Stimulated activated CD4-positive, alpha-beta T cell treated with anti-CD3 and anti-CD28 coated beads, Interleukin-4, amount 100 ng/mL, for 24 hours (primary cell): ENCODE measurements at regions not wholly inside any gene's neighbourhood (a gene's known extent, or its start where the extent isn't known, plus 50 kb on each side); places are given as distances from the start of the nearest gene placed in this dataset.

Experiments used
- DNase-seq: peaks from one replicate; pipeline ENCODE4 v3.0.0-alpha.2; 2020

DNA sequence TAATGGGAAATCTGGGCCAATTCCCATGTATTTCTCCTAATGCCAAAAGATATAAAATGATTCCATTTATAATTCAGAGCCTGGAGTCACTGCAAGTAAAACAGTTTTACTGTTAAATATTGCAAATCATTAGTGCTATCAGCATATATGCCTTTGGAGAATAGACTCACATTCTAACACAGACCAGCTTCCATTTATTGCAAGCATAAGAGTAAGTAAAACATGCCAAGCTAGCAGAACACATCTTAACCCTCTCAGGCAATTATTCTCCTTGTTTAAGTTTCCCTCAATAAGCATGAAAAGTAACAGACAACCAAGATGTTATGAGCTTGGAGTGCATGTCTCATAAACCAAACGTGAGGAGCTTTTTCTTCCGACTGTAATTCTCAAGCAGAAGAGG is 173.9 kb upstream of the GRIP1 start:
- DNase-seq = no peak

DNA sequence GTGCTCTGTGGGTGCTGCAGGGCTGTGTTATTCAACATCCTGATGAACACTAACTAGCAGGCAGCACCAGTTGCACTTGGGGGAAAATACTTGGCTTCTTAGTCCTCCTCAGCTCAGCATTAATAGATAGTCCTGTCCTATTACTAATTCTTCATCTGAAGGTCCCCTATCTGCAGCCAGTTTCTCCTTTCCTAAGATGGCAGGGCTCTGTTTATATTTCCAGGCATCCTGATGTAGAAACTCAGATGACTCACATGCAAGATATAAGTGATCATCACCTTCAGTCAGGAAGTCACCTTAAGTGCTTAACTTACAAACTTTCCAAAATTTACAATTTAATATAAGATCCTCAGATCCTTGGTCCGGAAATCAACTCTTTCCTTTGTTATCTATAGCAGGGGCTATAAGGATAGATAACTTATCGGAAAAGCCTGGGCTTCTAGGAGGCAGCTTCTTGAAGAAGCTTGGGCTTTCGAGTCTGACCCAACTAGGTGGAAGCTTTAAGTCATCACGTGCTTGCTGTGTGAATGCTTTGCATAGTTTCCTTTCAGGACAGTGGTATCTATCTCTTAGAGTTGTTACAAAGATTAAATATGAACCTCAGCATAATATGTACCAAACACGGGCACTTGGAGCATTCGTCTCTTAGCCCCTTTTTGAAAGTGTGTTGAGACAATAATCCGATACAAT is 181.0 kb upstream of the GRIP1 start:
- DNase-seq = no peak

DNA sequence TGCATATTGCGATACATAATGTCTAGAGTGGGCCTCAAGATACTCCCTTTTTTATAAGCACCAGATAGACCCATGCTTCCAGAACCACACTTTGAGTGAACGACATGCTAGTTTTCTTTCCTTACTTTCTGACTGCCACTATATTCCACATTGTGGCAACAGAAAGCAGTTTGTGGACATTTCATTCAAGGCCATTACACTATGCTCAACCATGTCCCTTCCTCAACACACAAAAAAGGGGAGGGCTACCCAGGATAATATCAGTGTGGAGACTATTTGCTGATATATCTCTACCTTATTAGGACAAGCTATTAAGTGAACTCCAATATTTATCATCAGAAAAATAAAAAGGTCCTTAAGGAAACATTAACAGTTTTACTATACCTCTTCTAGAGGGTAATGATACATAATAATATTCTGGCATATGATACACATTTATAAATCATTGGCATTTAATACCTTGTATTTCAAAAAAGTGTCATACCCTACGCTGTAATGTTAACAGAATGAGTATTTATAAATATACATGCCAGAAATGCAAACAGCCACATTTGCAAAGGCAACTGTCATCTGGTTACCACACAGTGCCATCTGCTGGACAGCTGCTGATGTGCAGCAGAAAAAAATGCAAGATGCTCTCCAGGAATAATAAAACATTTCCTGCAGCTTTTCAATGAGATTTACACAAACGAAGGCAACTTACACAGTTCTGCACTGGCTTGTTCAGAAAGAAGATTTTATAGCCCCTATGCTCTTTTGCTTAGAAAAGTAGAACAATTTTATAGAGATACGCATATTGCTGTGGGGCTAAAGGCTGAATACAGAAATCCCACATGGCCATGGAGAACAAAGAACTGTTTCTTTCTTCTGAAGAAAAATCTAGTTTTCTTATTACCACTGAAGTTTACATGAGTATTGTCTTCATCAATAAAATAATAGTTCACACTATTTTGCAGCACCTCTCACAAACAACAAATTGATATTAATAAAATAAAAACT is 182.2 kb upstream of the GRIP1 start:
- DNase-seq = peak; percentile 69

DNA sequence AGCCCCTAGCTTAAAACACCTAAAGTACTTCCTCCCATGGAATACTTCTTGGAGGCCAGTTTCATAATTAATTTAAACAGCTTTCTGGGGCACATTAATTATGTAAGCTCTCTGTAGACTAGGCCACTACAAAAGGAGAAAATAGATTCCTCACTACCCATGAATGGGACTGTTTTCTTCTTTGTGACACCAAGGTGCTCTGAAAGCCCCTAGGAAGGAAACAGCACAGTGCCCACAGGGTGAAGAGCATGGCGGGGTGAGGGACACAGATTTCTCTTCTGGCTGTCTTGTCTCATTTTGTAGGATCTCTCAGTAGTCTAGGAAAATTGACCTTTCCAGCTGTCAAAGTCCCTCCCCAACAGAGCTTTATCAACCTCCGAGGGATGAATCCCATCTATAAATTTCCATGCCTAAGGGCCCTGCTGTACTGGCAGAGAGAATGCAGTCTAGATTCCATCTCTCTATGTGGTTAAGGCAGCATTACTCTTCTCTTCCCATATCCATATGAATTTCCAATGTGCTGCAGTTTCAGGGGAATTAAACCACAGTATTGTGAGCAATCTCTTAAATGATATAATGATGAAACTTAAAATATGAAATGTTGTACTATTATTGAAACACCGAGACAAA is 183.6 kb upstream of the GRIP1 start:
- DNase-seq = no peak

DNA sequence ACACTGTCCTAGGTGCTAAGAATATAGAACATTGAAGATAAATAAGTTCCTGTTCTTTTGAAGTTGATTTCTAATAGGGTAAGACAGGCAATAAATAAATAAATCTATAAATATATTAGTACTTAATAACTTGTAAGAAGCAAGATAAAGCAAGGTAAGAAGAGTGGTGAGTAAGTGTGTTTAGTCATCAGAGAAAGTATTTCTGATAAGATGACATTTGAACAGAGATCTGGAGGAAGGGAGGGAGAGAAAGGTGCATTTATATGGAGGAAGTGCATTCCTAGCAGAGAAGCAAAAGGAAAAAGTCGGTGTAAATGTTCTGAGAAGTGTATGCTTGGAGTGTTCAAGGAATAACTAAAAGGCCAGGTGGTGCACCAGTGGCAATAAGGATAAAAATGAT is 184.4 kb upstream of the GRIP1 start:
- DNase-seq = no peak

DNA sequence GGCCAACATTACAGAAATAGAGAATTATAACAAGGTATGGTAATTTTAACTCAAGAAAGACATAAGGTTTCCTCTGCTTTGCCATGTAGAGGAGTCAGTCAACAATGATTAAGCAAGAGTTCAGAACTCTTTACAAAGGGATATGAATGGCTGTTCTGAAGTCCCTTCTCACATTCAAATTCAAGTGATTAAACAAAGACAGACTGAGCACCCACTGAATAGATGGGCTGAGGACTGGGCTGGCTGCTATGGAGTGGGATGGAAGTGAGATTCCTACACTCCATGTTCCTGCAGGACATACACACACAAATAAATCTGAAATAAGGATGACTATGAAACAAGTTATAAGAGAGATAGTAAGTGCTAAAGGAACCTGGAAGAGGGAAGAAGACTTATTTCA is 199.0 kb upstream of the GRIP1 start:
- DNase-seq = no peak

DNA sequence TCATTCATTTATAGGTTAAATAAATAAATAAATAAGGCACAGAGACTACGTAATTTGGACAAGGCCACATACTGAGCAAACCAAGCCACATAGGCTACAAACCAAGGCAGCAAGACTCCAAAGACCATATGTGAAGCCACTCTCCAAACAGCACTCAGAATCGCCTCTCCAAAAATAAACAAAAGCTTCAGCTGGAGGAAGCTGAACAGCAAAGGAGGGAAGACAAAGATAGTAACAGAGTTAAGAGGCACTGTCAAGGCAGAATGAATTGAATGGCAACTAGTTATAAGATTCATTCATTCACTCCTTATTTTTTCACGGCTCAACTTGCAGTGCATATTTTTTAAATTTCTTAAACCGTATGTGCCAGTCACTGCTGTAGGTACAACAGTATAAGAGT is 200.5 kb upstream of the GRIP1 start:
- DNase-seq = no peak

DNA sequence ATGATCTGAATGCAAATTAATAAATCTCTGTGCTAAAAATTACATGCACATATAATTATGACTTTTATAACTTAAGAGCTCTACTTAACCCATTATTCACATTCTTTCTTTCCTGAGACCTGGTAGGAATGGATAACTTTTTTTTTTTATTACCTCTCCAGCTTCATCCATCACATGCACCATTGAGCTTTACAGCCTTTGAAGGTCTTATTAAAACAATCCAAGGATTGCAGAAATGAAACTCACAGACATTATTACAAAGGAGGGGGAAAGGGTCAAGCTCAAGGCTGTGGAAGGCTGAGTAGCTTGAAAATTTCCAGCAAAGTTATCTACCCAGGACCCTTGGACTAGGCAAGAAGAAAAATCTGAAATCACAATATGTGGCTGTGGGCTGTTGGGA is 202.5 kb upstream of the GRIP1 start:
- DNase-seq = no peak

DNA sequence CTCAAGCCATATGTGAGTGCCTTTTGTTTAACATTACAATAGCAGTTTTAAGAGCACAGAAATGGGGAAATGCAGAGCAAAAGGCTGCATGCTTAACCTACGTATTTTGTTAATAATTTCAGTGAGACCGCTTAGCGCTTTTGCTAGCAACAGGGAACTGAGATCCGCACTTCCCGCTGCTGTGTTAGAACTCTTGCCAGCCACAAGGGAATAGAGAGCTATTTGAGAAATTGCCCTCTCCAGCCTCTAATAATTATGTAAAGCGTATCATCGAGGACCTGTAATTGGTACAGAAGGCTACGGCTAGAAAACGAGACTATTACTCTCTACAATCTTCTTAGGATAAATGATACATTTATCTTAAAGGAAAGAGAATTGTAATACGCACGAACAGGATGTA is 205.2 kb upstream of the GRIP1 start:
- no peak for DNase-seq

DNA sequence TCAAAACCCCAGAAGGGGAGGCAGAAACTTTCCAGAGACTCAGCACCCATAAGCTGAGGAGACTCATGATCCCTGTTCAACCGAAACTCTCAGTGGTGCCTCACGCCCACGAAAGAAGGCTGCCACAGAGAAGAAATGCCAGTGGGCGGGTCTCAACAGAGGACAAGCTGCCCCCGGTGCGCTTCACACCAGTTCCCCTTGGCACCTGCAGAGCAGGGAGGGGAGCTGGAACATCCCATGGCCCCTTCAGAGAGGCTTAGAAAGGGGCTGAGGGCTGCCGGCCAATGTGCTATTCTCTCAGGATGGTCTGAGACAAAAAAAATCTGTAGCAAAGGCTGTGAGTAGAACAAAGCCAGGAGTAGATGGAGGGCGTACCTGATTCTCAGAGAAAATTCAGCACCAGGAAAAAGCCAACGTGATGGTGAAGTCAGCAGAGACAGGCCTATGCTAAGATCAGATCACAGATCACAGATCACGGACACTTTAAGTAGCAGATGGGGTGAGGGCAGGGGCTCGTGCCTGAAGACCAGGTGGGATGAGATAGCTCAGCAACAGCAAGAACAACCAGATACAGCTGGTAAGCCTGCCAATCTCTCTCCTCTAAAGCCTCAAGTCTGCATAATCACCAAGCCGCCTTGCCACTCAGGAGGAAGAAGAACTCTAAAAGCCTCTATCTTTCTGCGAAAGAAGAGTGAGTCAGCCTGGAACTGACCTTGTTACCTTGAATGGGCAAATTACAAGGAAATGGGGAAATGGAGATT is 206.4 kb upstream of the GRIP1 start:
- DNase-seq = no peak

DNA sequence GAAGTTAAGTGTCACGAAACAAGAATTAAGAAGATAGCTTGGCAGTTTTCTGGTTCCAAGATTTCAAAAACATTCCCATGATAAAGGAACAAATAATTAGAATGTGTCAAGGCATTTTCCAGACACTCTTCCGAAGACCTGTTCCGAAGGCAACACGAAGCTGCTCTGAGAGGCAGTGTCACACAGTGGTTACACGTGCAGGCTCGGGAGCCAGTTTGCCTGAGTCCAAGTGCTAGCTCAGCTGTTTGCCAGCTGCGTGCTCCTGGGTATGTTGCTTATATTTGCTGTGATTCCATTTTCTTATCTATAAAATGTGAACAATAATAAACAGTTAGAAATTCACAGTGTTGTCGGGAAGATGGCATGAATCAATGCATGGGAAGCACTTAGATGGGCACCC is 217.9 kb upstream of the GRIP1 start:
- DNase-seq = no peak

DNA sequence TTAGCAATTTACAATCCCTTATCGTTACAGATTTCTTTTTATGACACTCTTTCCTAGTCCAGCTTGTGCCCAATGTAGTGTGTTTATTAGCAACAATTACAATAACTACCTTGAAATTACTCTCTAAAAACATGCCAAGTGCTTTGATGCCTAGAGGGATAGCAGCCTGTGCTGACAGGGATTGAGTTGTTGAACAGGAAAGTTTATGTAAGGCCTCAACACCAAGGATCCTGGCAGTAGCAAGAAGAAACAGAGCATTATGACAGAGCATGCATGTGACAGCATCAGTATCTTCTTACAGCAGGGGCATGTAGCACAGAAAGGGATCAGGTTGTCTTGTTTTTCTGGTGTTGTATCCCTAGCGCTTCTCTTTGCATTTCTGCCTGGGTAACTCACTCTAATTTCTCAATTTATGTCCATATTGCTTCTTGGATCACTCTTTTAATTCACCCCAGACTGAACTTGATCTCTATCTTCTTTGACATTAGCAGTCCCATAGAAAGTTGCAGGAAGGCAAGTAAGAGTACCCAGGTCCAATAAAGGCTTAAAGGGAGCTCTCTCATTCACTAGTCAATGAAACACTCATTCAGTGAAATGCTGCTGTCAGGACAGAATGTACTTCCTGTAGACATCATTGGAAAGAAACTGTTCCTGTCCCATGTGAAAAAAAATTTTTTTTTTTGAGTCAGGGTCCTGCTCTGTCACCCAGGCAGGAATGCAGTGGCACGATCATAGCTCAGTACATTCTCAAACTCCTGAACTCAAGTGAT is 220.0 kb upstream of the GRIP1 start:
- no peak for DNase-seq

DNA sequence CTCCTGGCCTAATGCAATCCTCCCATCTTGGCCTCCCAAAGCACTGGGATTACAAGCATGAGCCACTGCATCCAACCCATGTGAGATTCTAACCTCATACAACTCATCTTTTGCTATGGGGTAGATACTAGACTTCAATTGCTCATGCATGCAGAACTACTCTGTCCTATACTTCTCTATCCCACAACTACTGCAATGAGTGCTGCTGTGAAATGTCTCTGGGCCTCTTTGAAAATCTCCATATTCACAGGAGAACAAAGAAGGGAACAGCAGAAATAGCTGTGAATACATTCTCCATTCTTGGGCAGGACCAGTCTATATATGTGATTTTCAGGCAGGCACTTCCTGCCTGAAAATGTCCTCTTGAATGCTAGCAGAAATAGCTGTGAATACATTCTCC is 220.7 kb upstream of the GRIP1 start:
- DNase-seq = no peak

DNA sequence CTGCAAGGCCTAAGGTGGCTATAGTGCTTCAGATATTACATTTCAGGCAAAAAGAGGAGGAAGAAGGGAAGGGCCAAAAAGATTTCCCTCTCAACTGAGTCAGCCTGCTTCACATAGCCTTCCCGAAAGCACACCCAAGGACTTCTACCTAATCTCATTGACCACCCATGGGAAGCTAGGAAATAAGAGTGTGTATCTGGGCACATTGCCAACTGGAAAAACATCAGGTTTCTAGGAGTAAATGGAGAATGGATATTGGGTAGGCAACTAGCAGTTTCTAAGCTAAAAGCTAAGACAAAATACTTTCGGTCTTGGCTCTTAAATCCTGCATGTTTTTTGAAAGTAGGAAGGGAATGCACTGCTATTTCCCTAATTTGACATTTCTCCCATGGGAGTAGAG is 221.7 kb upstream of the GRIP1 start:
- no peak for DNase-seq

DNA sequence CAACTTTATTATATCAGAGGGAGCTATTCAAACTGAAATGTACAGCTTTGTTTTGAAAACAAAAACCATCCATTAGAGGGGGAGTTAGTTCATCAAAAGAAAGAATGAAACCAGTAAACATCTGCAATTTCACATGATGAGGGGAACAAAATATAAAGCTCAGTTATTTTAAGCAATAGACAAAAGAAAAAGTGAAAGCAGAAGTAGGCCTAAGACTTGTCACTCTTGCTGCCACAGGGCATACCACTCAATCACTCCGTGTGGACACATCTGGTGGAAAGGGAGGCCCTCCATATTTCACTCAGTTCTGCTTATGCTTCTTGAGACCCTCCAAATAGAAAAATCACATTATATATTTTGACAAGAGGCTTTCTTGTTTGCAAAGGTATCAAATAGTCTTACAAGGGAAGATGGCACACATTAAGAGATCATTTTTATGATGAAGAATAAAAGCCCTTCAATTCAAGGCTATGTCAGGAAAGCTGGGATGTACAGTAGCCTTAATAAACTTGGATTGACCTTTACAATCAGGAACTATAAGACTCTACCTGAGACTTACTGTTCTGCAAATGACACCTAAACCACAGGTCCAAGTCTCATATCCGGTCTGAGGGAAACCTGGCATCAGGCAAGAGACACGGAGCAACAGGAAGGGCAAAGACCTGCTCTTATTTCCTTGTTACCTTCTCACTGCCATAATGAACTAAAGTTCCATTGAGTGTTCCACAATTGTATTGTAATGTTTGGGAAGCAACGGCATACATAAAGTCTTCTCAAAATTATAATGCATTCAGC is 222.5 kb upstream of the GRIP1 start:
- no peak for DNase-seq

DNA sequence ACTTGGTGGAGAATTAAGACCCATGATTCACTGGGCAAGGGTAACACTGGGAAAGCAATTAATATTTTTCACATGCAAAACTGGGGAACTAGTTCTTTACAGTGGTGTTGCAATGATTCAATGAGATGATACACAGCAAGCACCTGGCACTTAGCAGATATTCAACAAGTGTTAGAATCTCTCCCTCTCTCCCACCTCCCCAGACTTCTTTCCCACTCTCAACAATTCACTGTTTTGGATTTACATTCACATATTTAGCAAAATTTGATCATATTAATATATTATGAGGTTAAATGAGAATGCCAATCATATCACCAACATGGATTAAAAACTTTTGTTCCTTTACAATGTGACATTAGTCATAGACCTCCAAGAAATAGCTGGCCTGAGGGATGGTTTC is 223.1 kb upstream of the GRIP1 start:
- no peak for DNase-seq

DNA sequence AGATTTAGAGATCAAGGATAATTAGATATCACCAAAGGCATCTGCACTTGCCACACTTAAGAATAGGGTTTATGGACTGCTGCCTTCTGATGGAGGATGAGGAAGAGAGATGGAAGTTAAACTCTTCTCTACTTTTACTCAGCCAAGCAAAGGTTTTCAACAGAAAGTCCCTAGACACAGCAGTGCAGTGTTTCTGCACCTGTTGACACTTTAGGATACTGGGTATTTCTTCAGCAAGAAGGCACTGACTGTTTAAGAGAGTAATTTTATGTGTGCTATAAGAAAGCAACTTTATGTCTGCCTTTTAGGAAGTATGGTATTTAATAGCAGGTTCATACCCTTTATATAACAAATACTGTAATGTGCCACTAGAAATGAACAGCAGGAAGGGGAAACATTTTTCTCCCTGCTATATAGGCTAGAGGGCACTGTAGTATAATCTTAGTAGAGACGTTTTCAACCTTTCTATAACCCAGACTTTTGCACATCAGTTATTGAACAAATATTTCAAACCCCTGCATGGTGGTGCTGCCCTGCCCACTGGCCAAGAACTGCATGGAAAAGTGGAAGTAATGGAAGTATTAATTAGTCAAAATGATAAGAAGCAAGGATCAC is 225.0 kb upstream of the GRIP1 start:
- DNase-seq = no peak

DNA sequence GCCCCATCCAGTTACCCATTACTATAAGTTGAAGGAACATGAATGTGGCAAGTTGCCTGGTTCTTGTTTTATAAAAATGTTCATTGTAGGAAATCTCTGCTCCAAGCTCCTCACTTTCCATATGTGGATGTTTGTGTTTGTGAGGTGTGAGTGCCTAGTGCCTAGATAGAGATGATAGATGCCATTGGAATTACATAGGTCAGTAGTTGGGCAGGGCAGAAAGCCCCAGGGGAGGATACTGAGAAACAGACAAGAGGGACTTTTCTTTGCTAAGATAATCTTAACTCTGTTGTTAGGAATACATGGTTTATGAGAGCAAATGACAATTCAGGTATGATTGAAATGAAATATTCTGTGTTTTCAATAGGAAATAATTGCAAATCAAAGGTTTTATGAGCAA is 226.3 kb upstream of the GRIP1 start:
- DNase-seq = no peak

DNA sequence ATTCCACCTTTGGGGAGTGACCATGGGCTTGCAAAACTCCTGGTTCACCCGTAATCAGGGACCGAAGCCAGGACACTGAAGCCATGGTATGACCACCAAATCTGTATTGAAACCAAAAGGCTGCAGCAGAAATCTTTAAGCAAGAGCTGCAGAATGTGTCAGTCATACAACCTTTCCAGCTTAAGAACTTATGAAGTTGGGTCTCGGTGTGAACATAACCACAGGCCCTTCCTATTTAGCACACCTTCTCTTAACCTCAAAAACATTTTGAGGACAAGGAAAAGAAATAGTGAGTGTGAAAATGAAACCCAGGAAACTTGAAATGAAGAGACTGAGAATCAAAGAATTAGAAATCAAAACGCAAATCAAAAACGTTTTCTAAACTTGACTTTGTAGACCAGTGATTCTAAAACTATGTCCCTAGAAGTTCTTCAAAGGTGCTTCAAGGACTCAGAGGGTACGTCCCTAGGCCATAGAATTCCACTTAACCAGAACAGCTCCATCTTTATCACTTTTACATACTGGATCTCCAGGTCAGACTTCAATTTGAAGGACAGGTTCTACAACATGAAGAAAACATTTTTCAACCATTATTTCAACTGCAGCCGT is 231.6 kb upstream of the GRIP1 start:
- DNase-seq = no peak

DNA sequence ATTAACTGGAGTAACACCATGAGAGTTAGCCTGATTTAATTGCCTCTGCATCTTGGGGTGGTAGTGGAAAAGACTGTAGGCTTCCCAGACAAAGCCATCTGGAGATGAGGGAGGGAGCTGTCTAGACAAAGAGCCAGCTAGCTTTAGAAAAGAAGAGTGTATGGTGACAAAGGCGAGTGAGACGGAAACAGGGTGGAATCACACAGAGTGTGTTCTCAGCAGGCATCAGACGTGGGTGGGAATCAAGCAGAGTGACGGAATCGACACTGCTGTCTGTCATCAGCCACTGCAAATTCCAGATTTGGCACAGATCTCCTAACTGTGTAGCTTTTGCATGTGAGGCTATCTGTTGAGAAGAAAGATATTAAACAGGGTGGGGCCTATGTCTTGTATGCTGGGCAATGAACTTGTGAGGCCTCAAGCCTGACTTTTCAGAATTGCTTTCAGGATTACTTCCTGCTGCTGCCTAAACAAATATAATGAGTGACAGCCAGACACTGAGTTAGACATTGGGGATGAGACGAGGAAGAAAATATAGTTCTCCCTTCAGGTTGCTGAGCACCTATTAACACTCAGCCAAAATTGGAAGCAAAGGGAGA is 236.5 kb upstream of the GRIP1 start:
- DNase-seq = no peak
